Skeletal muscle cell (primary cell): ENCODE measurements at regions not wholly inside any gene's neighbourhood (a gene's known extent, or its start where the extent isn't known, plus 50 kb on each side); places are given as distances from the start of the nearest gene placed in this dataset.

Source experiments
- DNase-seq: peaks from one replicate; pipeline ENCODE4 v3.0.0-alpha.2; 2010; ENCODE audit warnings: low read depth
- H3K4me3 ChIP-seq: 2 replicates; pipeline ENCODE4 v1.5.1; 2011; ENCODE audit warnings: low read depth, mild to moderate bottlenecking, control low read depth, low read length, moderate library complexity

DNA sequence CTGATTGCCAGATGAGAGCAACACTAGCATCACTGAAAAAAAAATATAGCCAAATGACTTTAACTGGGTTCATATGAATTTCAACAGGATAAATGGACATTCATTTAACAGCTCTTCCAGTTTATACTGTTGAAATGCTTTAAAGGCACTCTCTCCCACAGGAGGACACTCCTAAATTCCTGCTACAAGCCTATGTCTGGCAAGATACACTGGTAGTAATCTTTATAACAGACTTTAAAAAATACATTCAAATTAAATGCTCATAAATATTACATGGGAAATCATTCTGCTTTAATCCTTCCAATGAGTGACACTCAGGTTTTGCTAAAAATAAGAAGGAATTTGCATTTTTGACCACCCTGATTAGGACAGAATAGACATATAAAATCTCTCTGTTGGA, 526.7 kb upstream of the ADAMTS5 start:
- no peak for DNase-seq
- no peak overlapping the region for H3K4me3 ChIP-seq

DNA sequence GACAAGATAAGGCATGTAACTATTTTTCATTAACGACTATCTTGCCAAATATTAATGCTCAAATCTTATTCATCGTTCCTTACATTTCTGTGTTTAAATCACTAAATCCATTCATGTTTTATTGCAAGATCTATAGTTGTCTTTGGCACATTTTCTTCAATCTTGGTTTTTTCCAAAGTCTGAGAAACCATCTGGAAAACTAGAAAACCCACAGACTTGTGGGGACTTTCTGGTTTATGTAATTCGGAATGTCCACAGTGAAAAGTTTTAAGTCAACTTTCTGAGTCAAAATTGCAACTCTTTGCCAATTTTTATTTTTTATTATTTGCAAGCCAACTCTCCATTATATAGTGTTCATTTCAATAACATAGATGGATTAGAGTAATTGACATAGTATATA, 520.8 kb upstream of the ADAMTS5 start:
- H3K4me3 ChIP-seq = no peak overlapping the region
- DNase-seq = no peak

DNA sequence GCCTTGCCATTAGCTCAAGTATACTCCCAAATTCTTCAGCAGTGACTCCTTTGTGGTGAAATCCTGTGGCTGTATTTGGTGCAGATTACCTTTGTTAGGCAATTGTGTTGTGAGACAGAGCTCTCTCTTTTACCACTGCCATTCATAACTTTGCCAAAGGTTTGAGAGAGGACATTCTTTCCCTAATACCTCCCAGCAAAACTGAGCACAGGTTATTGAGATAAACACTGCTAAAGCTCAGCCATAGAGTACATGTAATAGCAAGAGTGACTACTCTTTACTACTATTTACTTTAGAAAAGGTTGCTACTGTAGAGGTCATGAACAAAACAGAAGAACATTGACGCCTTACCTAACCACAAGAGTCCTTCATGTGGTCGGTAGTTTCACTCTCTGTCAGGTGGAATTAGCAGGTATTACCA, 514.0 kb upstream of the ADAMTS5 start:
- no peak for DNase-seq
- no peak overlapping the region for H3K4me3 ChIP-seq

DNA sequence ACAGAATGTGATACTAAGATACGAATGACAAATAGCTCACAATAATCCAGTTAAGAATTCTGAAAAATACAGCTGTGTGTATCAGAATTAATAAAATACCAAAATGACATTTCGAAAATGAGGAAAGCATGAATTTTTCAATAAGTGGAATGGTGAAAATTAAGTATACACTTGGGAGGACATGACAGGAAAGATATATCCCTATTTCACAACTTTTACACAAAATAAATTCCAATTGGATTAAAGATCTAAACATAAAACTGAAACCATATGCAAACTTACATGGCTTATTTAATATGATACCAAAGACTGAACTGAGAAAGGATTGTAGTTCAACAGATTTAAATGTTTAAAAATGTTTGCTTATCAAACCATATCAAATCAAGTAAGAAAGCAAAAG, 510.4 kb upstream of the ADAMTS5 start:
- no peak overlapping the region for H3K4me3 ChIP-seq
- DNase-seq = no peak

DNA sequence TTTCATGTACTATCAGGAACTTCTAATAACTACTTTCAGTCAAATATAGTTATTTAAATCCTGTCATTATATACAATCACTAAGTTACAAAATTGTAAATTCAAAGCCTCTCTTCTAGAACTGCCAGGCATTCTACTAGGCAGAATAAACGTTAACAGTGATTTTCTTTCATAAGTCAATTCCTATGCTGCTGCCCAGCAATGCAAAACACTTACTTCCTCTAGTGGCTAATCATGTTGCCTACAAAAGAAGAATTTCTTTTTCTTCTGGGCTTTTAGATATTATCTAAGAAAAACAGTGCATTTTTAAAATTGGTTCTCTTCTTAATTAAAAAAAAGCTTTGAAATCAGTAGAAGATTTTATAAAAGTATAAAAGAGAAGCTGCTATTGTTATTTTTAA, 509.8 kb upstream of the ADAMTS5 start:
- H3K4me3 ChIP-seq = no peak overlapping the region
- DNase-seq = no peak

DNA sequence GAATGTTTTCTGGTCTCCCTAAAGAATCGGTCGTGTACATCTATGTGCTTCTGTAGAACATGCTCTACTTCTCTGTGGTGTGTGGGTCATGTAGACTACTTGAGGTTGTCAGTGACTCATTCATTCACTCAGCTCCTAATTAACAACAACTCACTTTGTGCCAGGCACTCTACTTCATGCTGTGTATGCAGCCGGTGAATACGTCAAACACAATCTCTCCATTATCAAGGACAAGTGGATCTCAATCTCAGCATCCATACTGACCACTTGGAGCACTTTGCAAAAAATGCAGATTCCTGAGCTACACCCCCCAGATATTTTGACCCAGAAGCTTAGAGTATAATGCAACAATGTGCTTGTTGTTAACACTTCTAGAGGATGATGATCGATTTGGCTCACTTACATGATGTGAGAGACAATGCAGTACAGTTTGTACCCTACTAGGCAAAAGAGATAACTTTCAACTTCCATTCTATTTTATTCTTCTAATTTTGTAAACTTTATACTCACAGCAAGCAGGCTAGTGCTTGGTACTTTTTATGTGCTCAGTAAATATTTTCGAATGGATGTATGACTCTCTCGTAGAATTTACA, 508.6 kb upstream of the ADAMTS5 start:
- H3K4me3 ChIP-seq = no peak overlapping the region
- DNase-seq = no peak

DNA sequence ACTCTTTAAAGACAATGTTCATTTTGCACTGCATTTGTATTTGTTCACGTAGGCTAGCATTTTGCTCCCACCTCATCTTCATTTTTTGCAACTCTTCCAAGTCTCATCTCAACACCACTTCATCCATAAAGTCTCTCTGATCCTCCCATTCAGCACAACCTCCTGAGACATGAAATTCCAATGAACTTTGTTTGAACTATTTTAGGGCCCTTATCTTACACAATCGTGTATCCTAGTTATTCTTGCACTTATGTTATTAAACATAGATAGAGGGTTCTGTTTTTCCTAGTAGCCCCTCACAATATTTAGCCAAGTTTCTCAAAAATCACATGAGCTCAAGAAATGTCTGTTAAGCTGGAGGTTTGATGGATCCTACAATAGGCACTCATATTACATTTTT, 500.5 kb upstream of the ADAMTS5 start:
- H3K4me3 ChIP-seq = no peak overlapping the region
- no peak for DNase-seq

DNA sequence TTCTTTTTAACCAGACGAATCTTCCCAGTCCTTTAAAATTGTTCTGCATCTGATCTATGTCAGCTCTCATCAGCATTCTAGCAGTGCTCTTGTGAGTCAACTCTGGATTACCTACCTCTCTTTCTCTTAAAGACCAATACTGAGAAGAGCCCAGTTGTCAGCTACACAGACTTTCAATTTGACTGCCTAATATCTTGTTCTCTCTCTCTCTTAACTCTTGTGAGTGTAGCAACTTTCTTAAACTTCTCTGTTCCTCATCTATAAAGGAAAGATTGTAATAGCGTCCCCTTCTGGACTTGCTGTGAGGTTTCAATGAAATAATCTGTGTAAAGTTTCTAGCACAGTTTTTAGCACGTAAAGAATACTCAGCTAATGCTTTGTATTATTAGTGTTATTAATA, 499.3 kb upstream of the ADAMTS5 start:
- no peak overlapping the region for H3K4me3 ChIP-seq

DNA sequence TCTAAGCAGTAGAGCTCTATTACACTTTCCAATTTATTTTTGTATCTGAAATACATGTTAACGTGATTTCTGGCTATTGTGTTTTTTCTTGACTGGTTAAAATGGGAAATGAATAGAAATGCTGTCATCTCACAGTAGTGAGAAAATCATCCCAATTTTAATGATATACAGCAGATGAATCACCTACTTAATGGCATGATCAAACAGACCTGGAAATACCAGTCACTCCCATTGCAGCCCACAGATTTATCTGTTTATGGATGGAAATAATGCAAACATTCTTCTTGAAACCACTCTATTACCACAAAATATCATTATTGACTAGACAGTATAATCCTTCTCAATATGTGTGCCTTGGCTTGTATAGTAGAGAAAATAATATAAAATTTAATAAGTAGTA, 497.8 kb upstream of the ADAMTS5 start:
- no peak for DNase-seq

More for the DNA sequence above, 499.3 kb upstream of the ADAMTS5 start:
- no peak for DNase-seq

DNA sequence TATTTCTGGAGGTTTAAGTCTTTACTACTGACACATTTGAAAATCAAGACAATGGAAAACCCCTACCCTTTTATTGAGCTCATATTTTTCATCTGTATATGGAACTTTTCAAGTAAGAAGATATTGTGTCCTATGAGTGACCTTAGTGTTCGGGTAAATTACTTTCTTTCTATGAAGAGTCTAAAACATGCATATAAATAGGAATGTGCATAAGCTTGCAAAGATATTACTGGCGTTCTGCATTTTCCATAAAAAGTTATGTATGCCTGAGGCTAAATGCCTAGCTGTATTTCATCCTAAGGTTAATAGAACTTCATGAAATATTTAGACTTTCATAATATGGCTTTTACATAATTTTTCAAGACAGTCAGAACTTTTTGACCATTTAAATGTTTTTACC, 495.8 kb upstream of the ADAMTS5 start:
- no peak for DNase-seq
- H3K4me3 ChIP-seq = no peak overlapping the region

More for the DNA sequence above, 497.8 kb upstream of the ADAMTS5 start:
- H3K4me3 ChIP-seq = no peak overlapping the region

DNA sequence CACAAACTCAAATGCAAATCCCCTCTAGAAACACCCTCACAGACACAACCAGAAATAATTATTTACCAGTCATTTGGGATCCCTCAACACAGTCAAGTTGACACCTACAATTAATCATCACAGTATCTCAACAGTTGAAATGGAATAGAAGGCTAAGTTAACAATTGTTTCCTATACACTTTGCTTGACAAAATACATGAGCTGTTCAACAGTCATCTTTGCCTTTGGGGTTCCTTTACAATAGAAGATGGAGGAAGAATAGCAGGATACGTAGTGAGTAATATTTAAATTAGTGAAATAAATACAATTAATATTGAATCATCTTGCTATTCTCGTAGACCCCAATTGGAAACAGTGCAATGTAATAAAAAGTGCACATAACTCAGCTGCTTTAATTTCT, 487.3 kb upstream of the ADAMTS5 start:
- no peak overlapping the region for H3K4me3 ChIP-seq
- no peak for DNase-seq

DNA sequence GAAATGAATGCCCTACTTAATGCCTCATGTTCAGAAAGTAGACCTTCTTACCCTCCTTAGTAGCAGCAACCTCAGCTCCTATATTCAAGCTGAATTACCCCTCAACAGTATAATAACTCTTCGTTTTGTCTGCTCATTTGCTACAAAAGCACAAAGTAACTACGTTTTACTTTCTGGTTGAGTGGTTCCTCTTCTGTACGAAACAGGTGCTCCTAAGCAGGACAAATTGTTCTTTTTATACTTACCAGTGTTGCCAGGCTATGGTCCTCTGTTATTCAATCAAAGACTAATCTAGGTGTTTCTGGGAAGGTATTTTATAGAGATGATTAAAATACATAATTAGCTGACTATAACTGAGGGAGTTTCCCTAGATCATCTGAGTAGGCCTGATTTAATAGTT, 484.2 kb upstream of the ADAMTS5 start:
- no peak for DNase-seq
- H3K4me3 ChIP-seq = no peak overlapping the region

DNA sequence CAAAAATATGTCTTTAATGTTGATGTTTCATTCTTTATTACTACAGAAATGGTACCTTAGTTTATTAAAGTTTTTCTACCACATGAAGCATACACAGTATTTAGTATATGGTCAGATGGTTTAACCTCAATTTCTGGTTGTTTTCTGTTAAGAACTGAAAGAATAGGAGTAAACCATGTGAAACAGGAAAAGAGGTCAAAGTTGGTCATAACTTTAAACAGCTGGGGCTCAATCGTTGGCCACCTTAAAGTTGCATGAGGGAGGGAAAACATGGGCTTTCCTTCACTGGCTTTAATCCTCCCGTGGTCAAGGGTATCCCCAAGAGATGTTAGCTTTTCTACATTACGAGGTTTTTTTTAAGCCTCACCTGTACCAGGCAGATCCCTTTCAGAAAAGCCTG, 483.3 kb upstream of the ADAMTS5 start:
- no peak for DNase-seq

DNA sequence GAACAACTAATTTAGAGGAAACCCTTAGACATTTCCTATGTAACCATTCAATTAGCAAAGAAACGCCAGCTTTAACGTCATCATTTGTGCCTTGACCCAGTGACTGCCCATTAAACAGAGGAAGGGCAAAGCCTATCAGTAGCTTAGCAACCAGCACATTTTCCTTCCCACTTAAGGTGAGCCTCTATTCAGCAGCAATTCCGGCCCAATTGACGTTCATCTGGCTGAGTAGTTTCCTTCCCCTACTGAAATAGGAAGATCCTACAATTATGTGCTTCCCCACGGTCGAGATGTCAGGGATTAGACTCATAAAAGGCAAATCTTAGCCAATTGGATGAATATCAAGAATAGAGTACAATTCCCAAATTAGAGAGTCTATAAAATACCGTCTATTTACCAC, 482.1 kb upstream of the ADAMTS5 start:
- H3K4me3 ChIP-seq = no peak overlapping the region
- DNase-seq = no peak

More for the DNA sequence above, 483.3 kb upstream of the ADAMTS5 start:
- H3K4me3 ChIP-seq = no peak overlapping the region

DNA sequence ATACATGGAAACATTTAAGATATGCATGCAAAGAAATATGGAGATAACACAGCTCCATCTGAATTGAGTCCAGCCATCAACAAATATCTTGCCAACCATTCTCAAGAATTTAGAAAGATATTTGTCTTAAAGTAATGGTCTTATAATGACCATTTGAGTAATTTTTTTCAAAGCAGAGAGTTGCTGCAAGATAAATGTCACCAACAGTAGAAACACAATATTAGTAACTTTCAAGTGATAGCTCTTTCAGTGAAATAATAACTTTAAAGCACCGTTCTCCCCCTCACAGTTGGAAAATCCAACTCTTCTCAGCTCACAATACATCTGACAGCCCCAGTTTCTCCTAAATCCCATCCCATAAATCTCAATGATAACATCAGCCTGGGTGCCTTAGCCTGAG, 481.0 kb upstream of the ADAMTS5 start:
- no peak overlapping the region for H3K4me3 ChIP-seq
- no peak for DNase-seq

DNA sequence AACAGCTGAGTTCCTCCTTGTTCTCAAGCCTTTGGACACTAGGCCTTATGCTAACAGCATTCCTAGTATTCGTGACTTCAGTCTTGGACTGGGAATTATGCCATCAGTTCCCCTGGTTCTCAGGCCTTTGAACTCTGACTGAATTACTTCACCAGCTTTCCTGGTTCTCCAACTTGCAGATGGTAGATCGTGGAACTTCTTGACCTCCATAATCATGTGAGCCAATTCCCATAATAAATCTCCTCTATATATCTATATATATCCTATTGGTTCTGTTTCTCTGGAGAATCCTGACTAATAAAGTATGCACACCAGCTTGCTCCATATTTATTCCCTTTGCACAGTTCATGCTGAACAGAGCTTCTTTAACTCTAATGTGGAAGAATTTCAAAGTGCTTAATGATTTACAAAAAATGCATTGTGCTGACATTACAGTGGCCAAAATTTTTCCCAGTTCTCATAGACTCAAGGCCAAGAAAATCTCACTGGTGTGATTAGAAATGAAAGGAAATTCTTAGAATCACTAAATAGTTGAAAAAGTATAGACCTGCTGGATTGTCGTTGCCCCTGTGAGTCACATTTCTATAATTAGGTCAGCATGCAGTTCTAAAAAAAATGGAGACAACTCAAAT, 462.9 kb upstream of the ADAMTS5 start:
- H3K4me3 ChIP-seq = no peak overlapping the region
- peak; percentile 92 for DNase-seq

DNA sequence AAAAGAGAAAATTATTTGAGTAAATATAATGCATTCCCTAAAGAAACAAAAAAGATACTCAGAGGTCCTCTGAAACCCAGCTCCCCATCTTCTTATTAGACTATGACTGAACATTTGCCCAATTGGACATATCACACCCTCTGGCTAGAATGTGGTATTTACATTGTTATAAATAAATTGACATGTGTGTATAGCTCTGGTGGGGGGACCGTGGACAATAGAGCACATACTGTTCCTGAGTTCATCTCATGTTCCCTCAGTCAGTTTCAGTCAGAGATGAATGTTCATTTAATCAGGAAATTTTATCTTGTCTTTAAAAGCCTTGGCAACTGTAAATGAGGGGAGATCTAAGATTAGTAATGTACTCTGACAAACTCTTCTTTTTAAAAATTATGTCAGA, 459.3 kb upstream of the ADAMTS5 start:
- no peak overlapping the region for H3K4me3 ChIP-seq
- peak; percentile 38 for DNase-seq

DNA sequence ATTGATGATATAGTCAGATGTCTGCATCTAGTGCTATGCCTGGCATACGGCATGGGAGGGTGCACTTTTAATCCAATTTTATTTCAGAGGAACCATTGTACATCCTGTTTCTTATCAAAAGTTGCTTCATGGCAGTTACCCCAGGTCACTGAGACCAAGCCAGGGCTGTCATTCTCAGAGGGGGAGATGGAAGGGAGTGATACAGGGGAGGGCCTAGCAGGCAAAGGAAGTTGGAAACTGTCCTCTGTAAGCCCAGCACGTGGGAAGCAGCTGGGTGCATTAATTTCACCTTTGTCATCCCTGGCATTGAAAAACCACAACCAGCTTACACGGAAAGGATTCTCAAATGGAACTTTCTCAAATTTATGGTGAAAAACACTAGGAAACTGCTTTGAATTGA, 458.7 kb upstream of the ADAMTS5 start:
- DNase-seq = peak; percentile 56
- H3K4me3 ChIP-seq = no peak overlapping the region

DNA sequence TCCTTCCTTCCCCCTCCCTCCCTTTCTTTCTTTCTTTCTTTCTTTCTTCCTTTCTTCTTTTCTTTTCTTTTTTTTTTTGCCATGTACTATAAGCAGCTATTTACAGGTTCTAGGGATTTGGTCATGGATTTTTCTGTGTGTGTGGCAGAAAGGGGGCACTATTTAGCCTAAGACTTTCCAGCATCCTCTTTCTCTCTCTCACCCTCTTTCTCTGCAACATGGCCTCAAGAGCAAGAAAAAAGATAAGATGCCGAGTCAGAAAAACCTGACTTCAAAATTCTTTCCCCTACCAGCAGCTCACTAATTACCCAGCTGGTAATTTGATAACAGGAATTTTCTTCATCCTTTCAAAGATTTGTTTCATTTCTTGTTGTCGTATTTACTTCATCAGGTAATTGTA, 458.3 kb upstream of the ADAMTS5 start:
- DNase-seq = no peak
- no peak overlapping the region for H3K4me3 ChIP-seq

DNA sequence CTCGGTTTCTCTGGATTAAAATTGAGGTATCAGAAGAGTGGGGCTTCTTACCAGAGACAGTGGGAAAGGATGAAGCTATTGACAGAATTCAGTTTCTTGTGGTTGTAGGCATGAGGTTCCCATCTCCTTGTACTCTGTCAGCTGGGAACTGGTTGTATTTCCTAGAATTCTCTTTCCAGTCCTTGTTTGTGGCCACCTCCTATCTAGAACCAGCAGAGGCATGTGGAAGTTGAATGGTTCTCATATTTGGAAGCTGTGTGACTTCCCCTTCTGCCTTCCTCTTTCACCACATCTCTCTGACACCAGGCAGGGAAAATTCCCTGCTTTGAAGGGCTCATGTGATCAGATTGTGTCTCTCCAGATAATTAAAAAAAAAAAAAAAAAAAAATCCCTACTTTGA, 457.7 kb upstream of the ADAMTS5 start:
- no peak overlapping the region for H3K4me3 ChIP-seq
- DNase-seq = no peak

DNA sequence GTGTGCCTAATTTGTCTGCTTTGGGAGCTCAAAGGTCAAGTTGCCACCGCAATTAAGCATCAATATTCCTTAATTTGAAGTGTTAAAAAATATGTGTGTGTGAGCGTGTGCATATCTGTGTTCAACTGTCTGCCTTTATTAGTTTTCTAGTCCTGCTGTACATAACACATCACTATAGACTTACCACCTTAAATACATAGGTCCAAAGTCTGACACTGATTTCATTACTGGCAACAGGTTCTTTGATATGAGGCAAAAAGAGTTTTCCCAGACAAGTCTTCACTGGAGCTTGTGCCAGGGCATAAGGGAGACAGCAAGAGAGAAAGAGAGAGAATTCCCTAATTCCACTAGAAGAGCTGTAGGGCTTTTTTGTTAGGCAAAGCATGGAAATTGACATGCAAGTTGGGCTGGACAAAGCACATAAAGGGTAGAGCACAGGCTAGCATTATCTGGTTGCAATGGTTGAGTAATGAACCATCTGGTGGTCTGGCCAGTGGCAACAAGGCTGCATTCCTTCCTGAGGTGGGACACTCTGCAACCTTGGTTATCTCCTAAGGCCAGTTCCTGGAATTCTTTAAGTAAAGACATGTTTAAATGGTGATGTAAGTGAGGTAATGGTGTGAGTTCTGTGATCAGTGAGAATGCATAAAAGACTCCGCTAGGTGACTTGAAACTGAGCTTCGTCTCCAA, 457.2 kb upstream of the ADAMTS5 start:
- DNase-seq = peak; percentile 39
- H3K4me3 ChIP-seq = no peak overlapping the region
